Stimulated activated CD4-positive, alpha-beta T cell treated with anti-CD3 and anti-CD28 coated beads, Interleukin-15, amount 100 ng/mL, for 48 hours (primary cell): ENCODE measurements at regions not wholly inside any gene's neighbourhood (a gene's known extent, or its start where the extent isn't known, plus 50 kb on each side); places are given as distances from the start of the nearest gene placed in this dataset.
"Not testable (repeated sequence)": the region's sequence is repeated elsewhere in the genome, so short reads cannot be mapped to it uniquely, and the experiment has no call there.

Source experiments
- DNase-seq, 2 donors: peaks; one replicate each; pipeline ENCODE4 v3.0.0-alpha.2; 2020; ENCODE audit warnings: low read depth in 2 of 2

GRCh38 chr21:14903172-14903865 lies 161.5 kb downstream of the NRIP1 start:
- DNase-seq: no peak

GRCh38 chr21:14901482-14901958 lies 163.3 kb downstream of the NRIP1 start:
- DNase-seq: no peak

GRCh38 chr21:14900611-14901010 lies 164.2 kb downstream of the NRIP1 start:
- DNase-seq: no peak

GRCh38 chr21:14900058-14900457 lies 164.7 kb downstream of the NRIP1 start:
- no peak for DNase-seq

GRCh38 chr21:14895792-14896191 lies 169.0 kb downstream of the NRIP1 start:
- no peak for DNase-seq

- no peak for DNase-seq
Observed at GRCh38 chr21:14890141-14890540, 174.7 kb downstream of the NRIP1 start.

GRCh38 chr21:14889080-14889810 lies 175.6 kb downstream of the NRIP1 start:
- DNase-seq: no peak

GRCh38 chr21:14888202-14888601 lies 176.6 kb downstream of the NRIP1 start:
- DNase-seq: no peak

GRCh38 chr21:14886001-14886400 lies 178.8 kb downstream of the NRIP1 start:
- DNase-seq: no peak

- DNase-seq: no peak
Observed at GRCh38 chr21:14883351-14883750, 181.4 kb downstream of the NRIP1 start.

GRCh38 chr21:14882545-14882944 lies 182.3 kb downstream of the NRIP1 start:
- DNase-seq: not testable (repeated sequence)

GRCh38 chr21:14881863-14882499 lies 182.8 kb downstream of the NRIP1 start:
- no peak for DNase-seq

- no peak for DNase-seq
Observed at GRCh38 chr21:14880922-14881321, 183.9 kb downstream of the NRIP1 start.

- no peak for DNase-seq
Observed at GRCh38 chr21:14879458-14879857, 185.3 kb downstream of the NRIP1 start.

- DNase-seq: no peak
Observed at GRCh38 chr21:14878971-14879370, 185.8 kb downstream of the NRIP1 start.

GRCh38 chr21:14877581-14878228 lies 187.1 kb downstream of the NRIP1 start:
- DNase-seq: no peak

- no peak for DNase-seq
Observed at GRCh38 chr21:14876524-14876840, 188.3 kb downstream of the NRIP1 start.

- DNase-seq: no peak
Observed at GRCh38 chr21:14875704-14876523, 188.9 kb downstream of the NRIP1 start.

- no peak for DNase-seq
Observed at GRCh38 chr21:14875186-14875585, 189.6 kb downstream of the NRIP1 start.

GRCh38 chr21:14874379-14874778 lies 190.4 kb downstream of the NRIP1 start:
- DNase-seq: no peak

GRCh38 chr21:14871861-14872260 lies 192.9 kb downstream of the NRIP1 start:
- no peak for DNase-seq

GRCh38 chr21:14870853-14871149 lies 194.0 kb downstream of the NRIP1 start:
- no peak for DNase-seq
